K562 (cell line): ENCODE measurements at regions not wholly inside any gene's neighbourhood (a gene's known extent, or its start where the extent isn't known, plus 50 kb on each side); places are given as distances from the start of the nearest gene placed in this dataset.

ENCODE experiments used
- ATAC-seq: fragments of 200-7000 bp; cut with Tn5 transposase; 3 replicates; pipeline ENCODE4 v1.9.1; 2020; ENCODE audit warnings: moderate library complexity
- BruUV-seq: library from RNA; stranded (reverse); fragments of 400-500 nt; replicated peaks from 2 replicates; lab custom pipeline; 2021; lab: Mats Ljungman, UMichigan
- CTCF ChIA-PET: fragments of 300-600 bp; formaldehyde crosslinking; extraction: SDS; loops from one replicate; lab custom pipeline; 2021; ENCODE audit warnings: low intra/inter-chr PET ratio; lab: Yijun Ruan, JAX
- POLR2A ChIA-PET: fragments of 300-600, 350-650 bp; sonication (Branson Sonifier 250); formaldehyde crosslinking; extraction: SDS; loops from one replicate; lab custom pipeline; 2021; ENCODE audit warnings: antibody characterized with exemption, inconsistent platforms; lab: Yijun Ruan, JAX
- DNase-seq, 4 experiments: peaks; one replicate each; pipeline versions ENCODE4 v3.0.0 to v3.0.0-alpha.2; 2011 to 2018; ENCODE audit warnings: low spot score in 3 of 4, mixed read lengths in 3 of 4; ENCODE audit errors: extremely low read depth in 1 of 4
- FAIRE-seq: peaks from 2 replicates; lab custom pipeline; 2011; peaks lifted over from hg19 to GRCh38; lab: Jason Lieb, UNC
- H2AFZ ChIP-seq: 2 replicates; pipeline ENCODE4 v1.6.0; 2011; ENCODE audit warnings: low read depth, low read length, control low read depth, inconsistent platforms
- H3K27ac ChIP-seq: fragments of 200-600 bp; 3 replicates; pipeline ENCODE4 v1.8.0; 2011; ENCODE audit warnings: low read depth, mild to moderate bottlenecking, control low read depth, inconsistent platforms, low read length, moderate library complexity, mixed read lengths; ENCODE audit errors: extremely low read depth
- H3K27me3 ChIP-seq, 2 experiments: fragments of 300-600 bp in 1 of 2; 2 replicates in 1 of 2; 3 replicates in 1 of 2; pipeline versions ENCODE4 v1.6.0 to v1.8.0; 2011; ENCODE audit warnings: inconsistent platforms in 2 of 2, low read length in 2 of 2, mild to moderate bottlenecking in 1 of 2, mixed read lengths in 1 of 2, moderate library complexity in 1 of 2; ENCODE audit not compliant: control insufficient read depth in 2 of 2, insufficient read depth in 2 of 2
- H3K36me3 ChIP-seq: fragments of 300-600 bp; 3 replicates; pipeline ENCODE4 v1.8.0; 2011; ENCODE audit warnings: mild to moderate bottlenecking, low read length, inconsistent platforms; ENCODE audit not compliant: control insufficient read depth, insufficient read depth
- H3K4me1 ChIP-seq, 2 experiments: fragments of 200-600 bp in 1 of 2; replicated peaks in 1 of 2; 2 replicates in 1 of 2; 3 replicates in 1 of 2; pipeline versions ENCODE4 v1.5.1 to v1.8.0; 2011; ENCODE audit warnings: inconsistent platforms in 2 of 2, low read length in 2 of 2, mild to moderate bottlenecking in 1 of 2, mixed read lengths in 1 of 2, moderate library complexity in 1 of 2; ENCODE audit not compliant: control insufficient read depth in 2 of 2, insufficient read depth in 2 of 2
- H3K4me2 ChIP-seq: 2 replicates; pipeline ENCODE4 v1.6.1; 2011; ENCODE audit warnings: low read length, control low read depth, inconsistent platforms, mixed read lengths; ENCODE audit not compliant: insufficient read depth
- H3K4me3 ChIP-seq: fragments of 200-600 bp; sonication (generic), shearing (Covaris generic); 2 replicates; pipeline ENCODE4 v1.5.1; 2016; ENCODE audit warnings: control low read depth, inconsistent platforms
- H3K79me2 ChIP-seq: fragments of 200-600 bp; 3 replicates; pipeline ENCODE4 v1.8.0; 2011; ENCODE audit warnings: low read length, inconsistent platforms; ENCODE audit not compliant: control insufficient read depth, insufficient read depth
- H3K9ac ChIP-seq, 2 experiments: 2 replicates each; pipeline versions ENCODE4 v1.6.0 to v1.6.1; 2011; ENCODE audit warnings: low read depth in 2 of 2, low read length in 2 of 2, control low read depth in 1 of 2, inconsistent platforms in 1 of 2, mild to moderate bottlenecking in 1 of 2, mixed read lengths in 1 of 2; ENCODE audit not compliant: insufficient read depth in 1 of 2
- H3K9me1 ChIP-seq: one replicate; pipeline ENCODE4 v1.6.0; 2011; ENCODE audit warnings: inconsistent platforms, mild to moderate bottlenecking, low read length, moderate library complexity; ENCODE audit not compliant: control insufficient read depth, insufficient read depth
- H3K9me3 ChIP-seq: replicated peaks from 2 replicates; pipeline ENCODE4 v1.5.1; 2011; ENCODE audit warnings: low read depth, low read length, inconsistent platforms; ENCODE audit not compliant: control insufficient read depth, insufficient read depth
- H4K20me1 ChIP-seq: replicated peaks from 2 replicates; pipeline ENCODE4 v1.6.1; 2011; ENCODE audit warnings: low read length, inconsistent platforms, mixed read lengths; ENCODE audit not compliant: control insufficient read depth, insufficient read depth
- ARID2 ChIP-seq: fragments of 450-650 bp; IDR thresholded peaks from 2 replicates; pipeline ENCODE4 v1.6.1; 2017; ENCODE audit warnings: antibody characterized with exemption, mild to moderate bottlenecking
- BCOR ChIP-seq: fragments of 450-650 bp; IDR thresholded peaks from 2 replicates; pipeline ENCODE4 v1.6.1; 2016
- DMBX1 ChIP-seq: fragments of 250-450 bp; sonication (Bioruptor Pico); IDR thresholded peaks from 2 replicates; pipeline ENCODE4 v1.8.0; 2022; ENCODE audit warnings: inconsistent platforms, mild to moderate bottlenecking, moderate library complexity, borderline replicate concordance
- EP400 ChIP-seq: fragments of 450-650 bp; IDR thresholded peaks from 2 replicates; pipeline ENCODE4 v1.6.1; 2017; ENCODE audit warnings: antibody characterized with exemption, mild to moderate bottlenecking, moderate library complexity
- FOXJ3 ChIP-seq: sonication (generic); formaldehyde crosslinking; IDR thresholded peaks from 2 replicates; pipeline ENCODE4 v1.4.0; 2020; ENCODE audit warnings: mild to moderate bottlenecking, missing genetic modification reagents
- FOXK1 ChIP-seq: sonication (generic); formaldehyde crosslinking; IDR thresholded peaks from 2 replicates; pipeline ENCODE4 v1.8.0; 2022; ENCODE audit warnings: missing genetic modification reagents, mild to moderate bottlenecking, borderline replicate concordance
- HDAC1 ChIP-seq, 2 experiments: fragments of 450-650 bp; IDR thresholded peaks; 2 replicates each; pipeline ENCODE4 v1.6.1; 2016 to 2017; ENCODE audit warnings: inconsistent platforms in 1 of 2, mild to moderate bottlenecking in 1 of 2, moderate library complexity in 1 of 2
- ILF3 ChIP-seq: fragments of 450-650 bp; IDR thresholded peaks from 2 replicates; pipeline ENCODE4 v1.6.1; 2018; ENCODE audit warnings: antibody characterized with exemption, mild to moderate bottlenecking, moderate library complexity, borderline replicate concordance
- KLF6 ChIP-seq: fragments of 250-450 bp; sonication (Bioruptor Pico); IDR thresholded peaks from 2 replicates; pipeline ENCODE4 v1.4.0; 2020; ENCODE audit warnings: mild to moderate bottlenecking, moderate library complexity, borderline replicate concordance
- LCOR ChIP-seq: sonication (generic); formaldehyde crosslinking; IDR thresholded peaks from 2 replicates; pipeline ENCODE4 v1.8.0; 2022; ENCODE audit warnings: mild to moderate bottlenecking, missing genetic modification reagents
- POLR2AphosphoS2 ChIP-seq: IDR thresholded peaks from 2 replicates; pipeline ENCODE4 v1.6.1; 2012; ENCODE audit warnings: low read length, improper control_type of control experiment
- SFPQ ChIP-seq: fragments of 200-400 bp; formaldehyde crosslinking; IDR thresholded peaks from 2 replicates; pipeline ENCODE4 v1.6.1; 2017; ENCODE audit warnings: mild to moderate bottlenecking, low read depth, low read length, moderate library complexity
- SRSF7 ChIP-seq: fragments of 200-400 bp; formaldehyde crosslinking; optimal IDR thresholded peaks from 2 replicates; pipeline ENCODE3; 2017; ENCODE audit warnings: mild to moderate bottlenecking, low read depth, low read length
- TCF3 ChIP-seq: sonication (generic); formaldehyde crosslinking; IDR thresholded peaks from 2 replicates; pipeline ENCODE4 v1.4.0; 2020; ENCODE audit warnings: mild to moderate bottlenecking, missing genetic modification reagents
- ZBTB17 ChIP-seq: fragments of 450-650 bp; formaldehyde crosslinking; IDR thresholded peaks from 2 replicates; pipeline ENCODE4 v1.4.0; 2020; ENCODE audit warnings: mild to moderate bottlenecking
- ZMIZ1 ChIP-seq, 2 experiments: fragments of 150-350 bp in 1 of 2; IDR thresholded peaks; 2 replicates each; pipeline ENCODE4 v1.6.1; 2012 to 2016; ENCODE audit warnings: low read depth in 2 of 2, low read length in 2 of 2, mild to moderate bottlenecking in 1 of 2, moderate library complexity in 1 of 2
- ZNF184 ChIP-seq: sonication (generic); formaldehyde crosslinking; IDR thresholded peaks from 2 replicates; pipeline ENCODE4 v1.5.0; 2020; ENCODE audit warnings: missing genetic modification reagents
- ZNF384 ChIP-seq: IDR thresholded peaks from 2 replicates; pipeline ENCODE4 v1.6.1; 2012; ENCODE audit warnings: low read depth, low read length, improper control_type of control experiment
- WGBS: fragments of 100-300 bp; shearing (Covaris generic); methylation state at CpG from one replicate; pipeline ENCODE4 v1.1.6; 2016; ENCODE audit warnings: low coverage, mixed read lengths; ENCODE audit not compliant: insufficient coverage; ENCODE audit errors: missing lambda C conversion rate; 5-methylcytosine and 5-hydroxymethylcytosine counted together
- in situ Hi-C: fragments of 300-500 bp; cut with MboI; formaldehyde crosslinking; loops from 4 replicates; pipeline ENCODE4 v1.15.0; 2018; ENCODE audit warnings: inconsistent platforms, mixed read lengths
- intact Hi-C: fragments of 100-400 bp; cut with micrococcal nuclease; formaldehyde crosslinking; loops from 2 replicates; pipeline ENCODE4 v1.14.2; 2022

- TF ChIP-seq SFPQ (no peak), HDAC1 (IDR thresholded peaks at IDR 0.05) (no peak), ARID2 (no peak), EP400 (no peak), POLR2AphosphoS2 (no peak), ZNF184 (CRISPR knock-in tag) (no peak), FOXK1 (CRISPR knock-in tag) (no peak), KLF6 (no peak), ILF3 (no peak), ZBTB17 (CRISPR knock-in tag) (no peak), SRSF7 (no peak)
Observed at GRCh38 chr16:73418051-73418450, 370.1 kb upstream of the ZFHX3 start (continued).

- Histone ChIP-seq H3K79me2 (no peaks in the 10 kb centered on the region), H3K27me3 (peaks cover 0 to 4% of the 10 kb centered on the region in 2 experiments; a peak in 3 of 5 replicates), H3K9me3 (no peaks in the 10 kb centered on the region), H3K9me1 (no peaks in the 10 kb centered on the region), H2AFZ (no peak overlapping the region), H3K4me2 (no peak overlapping the region), H4K20me1 (no peaks in the 10 kb centered on the region; the same call in 1 of the 2 replicates), H3K9ac (no peak overlapping the region), H3K4me3 (no peak overlapping the region), H3K27ac (no peak overlapping the region), H3K36me3 (no peaks in the 10 kb centered on the region), H3K4me1 (no peaks in the 10 kb centered on the region)
- no peak for FAIRE-seq
- no peak for ATAC-seq
- in situ Hi-C loops = no loop called here
- ChIA-PET CTCF (no interaction called here), POLR2A (no interaction called here)
- intact Hi-C loops = no loop called here
- DNase-seq = no peak
- no TSS peak for BruUV-seq
- 0% methylated on average over 1 of the region's 1 CpG for WGBS
- TF ChIP-seq BCOR (no peak), DMBX1 (no peak), TCF3 (no peak), FOXJ3 (CRISPR knock-in tag) (no peak), LCOR (CRISPR knock-in tag) (no peak), ZNF384 (no peak), ZMIZ1 (IDR thresholded peaks at IDR 0.05; ENCODE audit: low read depth in 2 of 2, low read length in 2 of 2) (no peak)
Observed at GRCh38 chr16:73415286-73415685, 367.4 kb upstream of the ZFHX3 start.
